GM18517 (cell line): ENCODE measurements at regions not wholly inside any gene's neighbourhood (a gene's known extent, or its start where the extent isn't known, plus 50 kb on each side); places are given as distances from the start of the nearest gene placed in this dataset.

Experiments
- ATAC-seq: cut with Tn5 transposase; IDR thresholded peaks from one replicate; pipeline ENCODE4 v1.9.1; 2021; ENCODE audit warnings: mild to moderate bottlenecking, moderate library complexity; ENCODE audit not compliant: unreplicated experiment

DNA sequence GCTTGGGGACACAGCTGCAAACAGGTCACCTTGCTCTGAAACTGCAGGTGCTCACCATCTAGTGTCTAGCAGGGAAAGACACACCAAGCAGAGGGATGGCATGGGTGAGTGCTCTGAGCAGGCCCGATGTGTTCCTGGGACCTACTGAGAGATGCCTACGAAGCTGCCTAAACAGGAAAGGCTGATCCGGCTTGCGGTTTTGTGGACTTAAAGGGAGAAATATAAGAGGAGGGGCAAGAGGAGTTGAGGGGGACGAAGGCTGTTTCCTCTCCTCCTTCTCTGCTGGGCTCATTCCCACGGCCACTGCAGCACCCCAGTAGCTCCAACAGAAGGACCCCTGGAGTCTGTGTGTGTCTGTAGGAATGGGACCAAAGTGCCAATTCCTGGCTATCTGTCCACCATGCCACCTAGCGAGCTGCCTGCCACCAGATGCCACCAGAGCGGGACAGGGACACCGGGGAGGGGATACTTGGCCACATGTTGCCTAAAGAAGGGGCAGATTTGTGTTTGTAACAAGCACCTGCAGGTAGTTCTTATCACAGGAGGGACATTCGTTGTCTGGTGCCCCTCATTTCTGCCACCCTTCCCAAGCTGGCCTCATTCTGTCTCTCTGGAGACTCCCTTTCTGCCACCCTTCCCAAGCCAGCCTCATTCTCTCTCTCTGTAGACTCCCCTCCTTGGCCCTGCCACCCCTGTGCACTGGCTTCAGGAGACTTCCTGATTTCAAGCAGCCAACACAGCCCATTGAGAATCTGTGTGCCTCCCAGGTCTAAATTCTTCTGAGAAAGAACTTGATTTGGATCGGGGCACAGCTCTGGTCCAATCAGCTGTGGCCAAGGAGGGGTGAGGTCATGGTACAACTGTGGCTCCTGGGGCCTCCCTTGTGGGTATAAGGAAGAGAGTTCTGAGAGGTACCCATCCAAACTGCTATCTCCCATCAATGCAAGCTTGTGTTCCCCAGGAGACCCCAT lies 221.8 kb downstream of the ANKRD60 start:
- ATAC-seq, result no peak

DNA sequence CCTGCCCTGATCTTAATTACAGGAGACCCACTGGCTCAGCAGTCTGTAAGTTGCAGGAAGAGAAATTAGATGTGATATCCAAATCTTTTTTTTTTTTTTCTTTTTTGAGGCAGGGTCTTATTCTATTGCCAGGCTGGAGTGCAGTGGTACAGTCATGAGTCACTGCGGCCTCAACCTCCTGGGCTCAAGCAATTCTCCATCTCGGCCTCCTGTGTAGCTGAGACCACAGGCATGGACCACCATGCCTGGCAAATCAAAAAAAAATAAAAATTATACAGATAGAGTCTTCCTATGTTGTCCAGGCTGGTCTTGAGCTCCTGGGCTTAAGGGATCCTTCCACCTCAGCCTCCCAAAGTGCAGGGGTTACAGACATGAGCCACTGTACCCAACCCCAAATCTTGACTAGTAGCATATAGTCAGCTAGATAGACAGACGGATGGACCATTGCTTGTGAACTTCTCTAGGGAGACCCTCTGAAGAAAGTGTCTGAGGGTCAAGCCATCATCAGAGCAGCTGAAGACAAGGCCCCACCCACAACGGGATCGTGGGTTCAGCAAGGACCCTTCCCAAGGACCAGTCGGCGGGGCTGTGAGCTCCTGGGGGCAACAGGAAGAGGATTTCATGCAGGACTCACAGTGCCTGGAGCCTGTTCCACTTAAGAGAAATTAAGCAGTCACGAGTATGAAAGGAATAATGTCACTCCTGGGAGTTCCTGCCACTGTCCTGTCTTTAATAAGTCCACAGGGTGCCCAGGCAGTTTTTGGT lies 222.7 kb downstream of the ANKRD60 start:
- ATAC-seq, result no peak

- ATAC-seq, result no peak
Measured at GRCh38 chr20:58004900-58005299, 223.6 kb downstream of the ANKRD60 start.

GRCh38 chr20:58004146-58004545 lies 224.3 kb downstream of the ANKRD60 start:
- no peak for ATAC-seq

DNA sequence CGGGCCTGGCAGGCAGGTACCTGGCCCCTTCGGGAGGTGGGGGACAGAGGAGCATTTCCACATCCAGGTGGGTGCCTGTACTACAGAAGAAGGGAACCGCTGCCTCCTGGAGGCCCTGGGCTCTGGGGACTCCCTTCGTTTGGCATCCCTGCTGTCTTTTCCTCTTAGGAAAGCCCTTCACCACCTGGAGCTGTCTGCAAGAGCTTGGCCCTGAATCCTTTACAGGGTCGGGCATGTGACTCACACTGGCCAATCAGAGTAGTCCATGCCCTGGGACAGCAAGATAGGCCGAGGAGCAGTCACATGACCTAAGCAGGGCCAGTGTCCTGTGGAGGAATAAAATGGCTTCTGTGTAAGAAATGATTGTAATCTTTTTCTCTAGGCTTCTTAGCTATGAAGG lies 224.9 kb downstream of the ANKRD60 start:
- no peak for ATAC-seq

DNA sequence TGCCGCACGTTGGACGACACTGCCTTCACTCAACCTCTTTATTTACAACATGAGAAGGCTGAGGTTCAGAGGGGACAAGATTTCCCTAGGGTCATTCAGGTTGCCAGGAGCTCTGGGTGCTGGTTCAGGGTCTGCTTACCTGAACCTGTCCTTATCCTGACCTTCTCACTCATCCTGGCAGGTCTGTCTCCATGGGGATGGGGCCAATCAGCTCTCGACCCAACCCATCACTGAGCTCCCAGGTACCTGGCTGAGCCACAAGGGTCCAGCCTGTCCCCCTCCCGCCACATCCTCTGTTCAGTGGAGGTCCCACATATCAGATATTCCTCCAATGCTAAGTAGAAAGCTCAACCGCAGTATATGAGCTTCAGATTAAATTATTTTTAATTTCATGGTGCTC lies 225.6 kb downstream of the ANKRD60 start:
- no peak for ATAC-seq

DNA sequence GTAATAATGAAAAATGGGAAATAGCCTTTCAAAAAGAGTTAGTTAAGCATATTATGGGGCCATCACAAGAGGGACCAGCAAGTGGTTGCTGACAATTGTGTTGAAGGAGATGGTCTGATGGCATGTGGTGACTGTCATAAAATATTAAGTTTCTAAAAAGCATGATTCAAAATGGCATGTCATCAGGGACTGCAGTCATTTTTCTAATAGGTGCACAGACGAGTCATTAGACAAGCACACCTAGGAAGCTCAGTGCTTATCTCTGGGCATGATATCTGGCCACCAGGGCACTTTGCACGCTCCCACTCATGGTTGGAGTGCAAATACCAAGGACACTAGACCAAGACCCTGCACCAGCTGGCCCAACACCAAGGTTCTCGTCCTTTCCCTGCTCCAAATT lies 226.5 kb downstream of the ANKRD60 start:
- ATAC-seq, result no peak

DNA sequence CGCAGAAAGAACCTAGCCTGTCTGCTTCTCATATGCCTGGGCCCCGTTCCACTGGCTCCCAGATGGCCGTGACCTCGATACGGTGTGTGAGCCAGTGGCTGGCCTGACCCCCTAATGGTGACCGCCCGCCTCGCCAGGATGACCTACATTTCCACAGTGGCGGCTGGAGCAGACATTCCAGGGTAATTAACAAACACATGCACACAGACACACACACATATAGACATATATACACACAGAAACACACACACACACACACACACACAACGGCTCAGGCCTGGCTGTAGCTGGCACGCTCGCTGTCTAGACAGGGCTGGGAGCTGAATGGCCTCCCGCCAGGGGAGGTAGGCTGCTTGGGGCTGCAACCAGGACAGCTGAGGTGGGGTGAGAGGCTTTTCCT lies 227.1 kb downstream of the ANKRD60 start:
- ATAC-seq, result no peak

DNA sequence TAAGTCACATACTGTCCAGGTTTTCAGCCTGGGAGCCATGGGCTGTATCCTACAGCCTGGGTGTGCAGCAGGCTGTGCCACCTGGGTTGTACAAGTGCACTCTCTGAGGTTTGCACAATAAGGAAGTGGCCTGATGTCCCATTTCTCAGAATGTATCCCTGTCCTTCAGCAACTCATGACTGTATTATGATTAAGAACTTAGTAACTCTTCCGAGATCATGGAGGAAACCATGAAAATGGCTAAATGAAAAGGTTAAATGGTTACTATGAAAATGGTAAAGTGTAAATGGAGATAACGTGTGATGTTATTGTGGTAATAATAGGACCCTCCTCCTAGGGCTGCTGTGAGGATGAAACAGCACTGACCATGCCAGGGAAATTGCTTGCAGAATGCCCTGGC lies 227.6 kb downstream of the ANKRD60 start:
- ATAC-seq, result no peak

DNA sequence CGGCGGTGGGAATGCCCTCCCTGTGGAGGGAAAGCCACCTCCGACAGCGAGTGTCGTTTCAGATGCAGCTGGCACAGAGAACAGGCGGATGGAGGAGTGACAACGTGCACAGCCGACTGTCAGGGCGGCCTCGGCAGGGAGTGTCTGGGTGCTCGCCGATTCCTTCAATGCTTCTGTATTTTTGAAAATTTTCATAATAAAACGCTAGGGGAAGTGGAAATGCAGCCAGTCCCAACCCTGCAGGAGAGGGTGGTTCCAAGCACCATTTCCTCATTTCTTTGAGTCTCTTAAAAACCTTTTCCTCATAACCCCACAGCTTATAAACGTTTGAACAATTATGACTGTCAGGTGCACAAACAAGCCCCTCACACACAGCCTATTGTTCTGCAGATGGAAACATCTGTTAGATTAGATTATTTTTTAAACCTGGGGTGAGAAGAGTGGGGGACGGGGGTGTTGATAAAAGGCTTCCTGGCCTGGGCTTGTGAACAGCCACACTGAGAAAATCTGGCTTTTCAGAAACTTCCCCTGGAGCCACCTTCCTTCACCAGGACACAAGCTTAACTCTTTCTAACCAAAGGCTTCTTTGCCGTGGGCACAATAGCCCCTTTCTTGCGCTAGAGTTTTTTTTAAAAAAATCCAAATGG lies 228.9 kb downstream of the ANKRD60 start:
- ATAC-seq, result no peak

DNA sequence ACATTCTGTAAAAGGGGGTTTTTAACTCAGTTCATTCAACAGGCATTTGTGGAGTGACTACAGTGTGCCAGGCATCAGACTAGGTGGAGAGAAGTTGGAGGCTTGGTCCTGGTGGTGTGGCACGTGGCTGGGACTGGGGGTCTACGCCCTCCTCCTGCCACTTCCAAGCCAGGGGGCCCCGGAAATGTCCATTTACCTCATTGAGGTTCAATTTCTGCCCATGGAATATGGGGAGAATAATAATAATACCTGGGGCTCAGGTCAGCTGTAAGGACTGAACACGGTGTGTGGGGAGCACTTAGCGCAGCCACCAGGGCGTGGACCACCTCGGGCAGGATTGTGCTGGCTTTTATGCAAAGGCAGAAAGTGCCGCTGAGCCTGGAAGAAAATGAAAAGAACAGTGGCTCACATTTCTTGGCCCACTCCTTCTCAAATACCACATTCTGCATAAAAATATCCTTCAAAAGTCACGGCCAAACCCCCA lies 229.4 kb downstream of the ANKRD60 start:
- ATAC-seq, result no peak

- no peak for ATAC-seq
Measured at GRCh38 chr20:57998276-57998675, 230.2 kb downstream of the ANKRD60 start.

- no peak for ATAC-seq
Measured at GRCh38 chr20:57996936-57997890, 231.2 kb downstream of the ANKRD60 start.

- ATAC-seq, result no peak
Measured at GRCh38 chr20:57996465-57996864, 232.0 kb downstream of the ANKRD60 start.

- ATAC-seq, result no peak
Measured at GRCh38 chr20:57995381-57995977, 233.0 kb downstream of the ANKRD60 start.

DNA sequence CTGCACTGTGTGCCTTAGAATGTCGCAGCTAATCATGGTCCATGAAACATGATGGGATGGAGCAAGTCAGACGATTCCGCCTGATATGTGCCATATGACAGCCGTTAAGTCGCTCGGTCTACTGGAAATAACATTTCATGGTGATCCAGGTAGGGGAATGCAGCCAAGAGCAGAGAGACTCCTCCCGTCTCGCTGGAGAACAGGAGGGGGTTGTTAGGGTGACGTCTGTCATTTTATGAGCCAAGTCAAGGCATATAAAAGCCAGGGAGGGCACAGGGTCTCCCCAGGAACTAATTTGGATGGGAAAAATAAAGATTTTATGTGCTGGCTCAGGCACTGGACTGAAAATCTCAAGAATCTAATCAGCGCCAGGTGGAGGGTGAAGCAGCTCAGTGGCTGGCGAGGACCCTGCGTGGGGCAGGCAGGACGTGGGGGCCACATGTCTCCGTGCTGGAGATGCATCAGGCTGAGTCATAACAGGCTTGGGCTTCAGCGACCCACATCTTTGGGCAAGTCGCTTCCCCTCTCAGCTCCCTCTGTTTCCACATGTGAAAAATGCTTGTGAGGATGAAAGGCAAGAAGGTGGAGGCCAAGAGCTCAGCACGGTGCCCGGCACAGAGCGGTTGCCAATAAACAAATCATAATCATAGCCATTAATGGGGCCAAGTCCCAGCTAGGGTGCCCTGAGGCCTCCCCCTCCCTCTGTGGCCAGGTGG lies 234.6 kb downstream of the ANKRD60 start:
- ATAC-seq, result no peak

- no peak for ATAC-seq
Measured at GRCh38 chr20:57991211-57991881, 237.1 kb downstream of the ANKRD60 start.

DNA sequence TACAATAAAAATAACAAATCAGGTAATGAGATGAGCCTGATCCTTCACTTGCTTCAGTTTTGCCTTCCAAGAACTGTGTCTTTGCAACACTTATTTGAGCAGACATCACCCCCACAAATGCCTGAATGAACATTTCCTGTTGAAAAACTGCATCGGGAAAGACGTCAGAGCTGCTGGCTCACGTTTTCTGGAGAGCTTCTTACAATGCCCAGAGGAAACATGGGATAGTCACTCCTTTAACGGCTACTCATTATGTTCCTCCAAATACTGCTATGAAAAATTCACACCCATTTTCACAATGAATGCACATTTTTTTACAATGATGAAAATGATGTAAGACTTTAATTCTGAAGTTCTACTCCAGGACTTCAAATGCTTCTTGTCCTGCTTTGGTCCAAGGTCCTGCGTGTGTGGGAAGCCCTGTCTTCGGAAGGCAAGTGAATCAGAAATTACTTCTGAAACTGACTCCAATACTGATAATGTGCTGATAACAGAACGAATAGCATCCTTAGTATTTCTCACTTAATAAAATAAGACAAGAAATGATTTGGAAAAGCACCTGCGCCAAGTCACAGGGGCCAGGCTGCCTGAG lies 238.0 kb downstream of the ANKRD60 start:
- no peak for ATAC-seq
